HFF-Myc (cell line): ENCODE measurements at regions not wholly inside any gene's neighbourhood (a gene's known extent, or its start where the extent isn't known, plus 50 kb on each side); places are given as distances from the start of the nearest gene placed in this dataset.

ENCODE experiments used
- DNase-seq: peaks from one replicate; pipeline ENCODE4 v3.0.0-alpha.2; 2011; ENCODE audit warnings: low read depth; ENCODE audit errors: extremely low read depth
- H3K4me3 ChIP-seq: replicated peaks from 2 replicates; pipeline ENCODE4 v1.5.1; 2011; ENCODE audit warnings: low read depth, mild to moderate bottlenecking, control low read depth, low read length
- CTCF ChIP-seq: IDR thresholded peaks from 2 replicates; pipeline ENCODE4 v1.5.1; 2012; ENCODE audit warnings: mild to moderate bottlenecking, low read depth, low read length, control low read depth; ENCODE audit errors: missing control alignments

DNA sequence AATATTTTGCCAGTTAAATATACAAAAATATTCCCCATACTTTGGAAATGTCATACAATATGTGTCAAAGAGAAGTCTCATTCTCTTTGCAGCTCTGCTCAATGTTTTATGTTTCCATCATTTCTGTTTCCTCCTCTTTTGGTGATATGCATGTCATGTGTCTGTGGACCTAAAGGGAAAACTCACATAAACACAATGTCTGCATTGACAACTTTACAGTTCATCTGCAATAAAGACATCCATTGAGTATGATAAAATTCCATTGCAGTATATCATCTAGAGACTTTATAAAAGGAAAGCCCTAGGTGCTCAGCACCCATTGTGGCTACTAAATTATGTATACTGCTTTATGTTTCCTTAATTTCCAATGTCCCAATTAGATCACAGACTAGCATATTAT, 461.3 kb upstream of the FAT3 start:
- no peak for TF ChIP-seq CTCF
- DNase-seq = no peak
- H3K4me3 ChIP-seq = no peak overlapping the region

DNA sequence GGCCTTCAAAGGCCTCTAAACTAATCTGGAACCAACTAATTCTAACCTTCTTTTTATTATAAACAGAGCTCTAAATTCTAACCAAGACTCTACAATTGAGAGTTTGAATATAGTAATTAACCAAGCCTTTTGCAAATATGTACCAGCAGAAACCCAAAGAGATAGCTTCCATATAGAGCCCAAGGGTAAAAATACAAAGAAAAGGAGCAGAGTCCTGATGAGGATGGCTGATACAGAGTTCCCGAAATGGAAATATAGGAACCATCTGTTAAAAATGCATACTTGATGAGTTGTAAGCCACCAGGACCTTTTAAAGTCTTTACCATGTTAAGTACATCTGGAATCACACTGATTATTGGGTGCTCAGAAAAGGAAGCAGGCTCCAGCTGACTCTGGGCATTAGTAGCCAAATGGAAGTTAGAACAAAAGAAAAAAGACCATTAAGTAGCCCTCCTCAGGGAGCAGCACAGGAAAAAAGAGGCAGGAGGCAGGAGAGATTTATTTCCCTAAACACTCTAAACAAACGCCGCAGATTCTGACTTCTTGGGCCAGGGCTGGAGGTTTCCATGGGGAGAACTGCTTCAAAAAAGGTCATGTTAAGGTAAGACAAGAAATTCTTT, 463.1 kb upstream of the FAT3 start:
- no peak overlapping the region for H3K4me3 ChIP-seq
- no peak for DNase-seq
- no peak for TF ChIP-seq CTCF

DNA sequence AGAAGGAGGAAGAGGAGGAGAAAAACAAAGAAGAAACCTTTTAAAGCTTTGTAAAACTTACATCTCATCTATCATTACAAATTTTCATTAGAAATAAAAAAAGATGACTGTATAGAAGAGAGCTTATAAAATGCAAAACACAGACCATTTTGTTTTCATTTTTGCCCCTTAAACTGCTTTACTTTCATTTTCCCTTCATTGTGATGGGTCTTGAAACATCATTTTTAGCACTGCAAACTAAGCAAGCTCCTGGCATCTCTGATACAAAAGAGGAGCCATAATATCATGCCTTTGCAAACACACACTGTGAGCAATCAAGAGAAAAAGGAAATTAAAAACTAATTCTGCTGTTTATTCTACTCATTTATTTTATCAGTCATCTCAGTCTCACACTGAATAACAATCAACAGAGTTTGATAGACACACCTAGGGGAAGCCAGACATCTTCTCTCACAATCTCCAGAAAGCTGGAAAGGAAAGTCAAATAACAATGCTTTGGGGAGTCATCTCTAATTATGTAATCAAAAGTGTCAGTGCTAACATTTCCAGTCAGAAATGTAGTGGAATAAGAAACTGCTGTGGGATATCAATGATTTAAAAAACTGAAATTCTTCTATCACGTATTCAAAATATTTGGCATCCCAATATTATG, 467.7 kb upstream of the FAT3 start:
- no peak overlapping the region for H3K4me3 ChIP-seq
- TF ChIP-seq CTCF = no peak
- no peak for DNase-seq

- H3K4me3 ChIP-seq = no peak overlapping the region
- no peak for TF ChIP-seq CTCF
- no peak for DNase-seq
Observed at GRCh38 chr11:91755951-91756707, 468.5 kb upstream of the FAT3 start.

GRCh38 chr11:91755526-91755925, 469.1 kb upstream of the FAT3 start:
- H3K4me3 ChIP-seq = no peak overlapping the region
- DNase-seq = no peak
- TF ChIP-seq CTCF = no peak

- DNase-seq = no peak
- no peak overlapping the region for H3K4me3 ChIP-seq
- TF ChIP-seq CTCF = no peak
Observed at GRCh38 chr11:91749251-91749650, 475.4 kb upstream of the FAT3 start.
